Transverse colon (tissue), 4 donors: ENCODE measurements at regions not wholly inside any gene's neighbourhood (a gene's known extent, or its start where the extent isn't known, plus 50 kb on each side); places are given as distances from the start of the nearest gene placed in this dataset.

Source experiments
- DNase-seq: peaks from one replicate; pipeline ENCODE4 v3.0.0-alpha.2; 2019
- H3K27ac ChIP-seq, 4 donors: fragments of 200-600 bp; sonication (generic); 2 replicates each; pipeline ENCODE4 v1.5.1; 2016 to 2018; ENCODE audit warnings: inconsistent platforms in 4 of 4
- H3K27me3 ChIP-seq: fragments of 200-600 bp; sonication (generic); 2 replicates; pipeline ENCODE4 v1.5.1; 2017; ENCODE audit warnings: inconsistent platforms
- H3K36me3 ChIP-seq, 4 donors: fragments of 200-600 bp; sonication (generic); 2 replicates each; pipeline ENCODE4 v1.5.1; 2017 to 2019; ENCODE audit warnings: inconsistent platforms in 4 of 4
- H3K4me1 ChIP-seq, 4 donors: fragments of 200-600 bp; sonication (generic); 2 replicates each; pipeline ENCODE4 v1.5.1; 2017 to 2020; ENCODE audit warnings: inconsistent platforms in 4 of 4
- H3K4me3 ChIP-seq, 4 donors: fragments of 200-600 bp; sonication (generic); 1 replicate in 1 of 4; 2 replicates in 3 of 4; pipeline versions ENCODE4 v1.5.1 to v1.6.1; 2017 to 2019; ENCODE audit warnings: inconsistent platforms in 4 of 4
- H3K9me3 ChIP-seq, 2 donors: fragments of 200-600 bp; sonication (generic); 2 replicates each; pipeline ENCODE4 v1.5.1; 2017 to 2019; ENCODE audit warnings: inconsistent platforms in 2 of 2
- EP300 ChIP-seq: sonication (generic); formaldehyde crosslinking; IDR thresholded peaks from one replicate; pipeline ENCODE4 v1.6.1; 2017; ENCODE audit warnings: antibody characterized with exemption, low read depth
- POLR2A ChIP-seq: fragments of 450-650 bp; IDR thresholded peaks from one replicate; pipeline ENCODE4 v1.6.1; 2016; ENCODE audit warnings: antibody characterized with exemption, mild to moderate bottlenecking, moderate library complexity
- POLR2AphosphoS5 ChIP-seq, 3 donors: sonication (generic); formaldehyde crosslinking; IDR thresholded peaks; one replicate each; pipeline ENCODE4 v1.6.1; 2016; ENCODE audit warnings: antibody characterized with exemption in 3 of 3
- WGBS, 2 donors: methylation state at CpG; one replicate each; pipeline ENCODE4 v1.1.5; 2018; ENCODE audit warnings: low coverage in 1 of 2; 5-methylcytosine and 5-hydroxymethylcytosine counted together
- in situ Hi-C, 4 donors: fragments of 200-750 bp; cut with MboI; loops; one replicate each; pipeline versions ENCODE4 v1.15.0 to v1.15.1; 2017; ENCODE audit warnings: low sequenced_read_pairs in 3 of 4, low pct_ligation_motif_present in 1 of 4, low pct_unique_long_range_greater_than_20kb in 1 of 4
- intact Hi-C: fragments of 100-400 bp; cut with DNase I; formaldehyde crosslinking; loops from one replicate; pipeline ENCODE4 v1.15.1; 2023; ENCODE audit warnings: low total_unique reads
- TF ChIP-seq, protein P1 (sequence below), 5 experiments: fragments of 200-600 bp in 3 of 5; fragments of 450-650 bp in 2 of 5; sonication (generic) in 3 of 5; IDR thresholded peaks; 1 replicate in 2 of 5; 2 replicates in 3 of 5; pipeline ENCODE4 v1.5.1; 2016 to 2017; ENCODE audit warnings: antibody characterized with exemption in 5 of 5, inconsistent platforms in 3 of 5, mild to moderate bottlenecking in 2 of 5, moderate library complexity in 1 of 5

DNA sequence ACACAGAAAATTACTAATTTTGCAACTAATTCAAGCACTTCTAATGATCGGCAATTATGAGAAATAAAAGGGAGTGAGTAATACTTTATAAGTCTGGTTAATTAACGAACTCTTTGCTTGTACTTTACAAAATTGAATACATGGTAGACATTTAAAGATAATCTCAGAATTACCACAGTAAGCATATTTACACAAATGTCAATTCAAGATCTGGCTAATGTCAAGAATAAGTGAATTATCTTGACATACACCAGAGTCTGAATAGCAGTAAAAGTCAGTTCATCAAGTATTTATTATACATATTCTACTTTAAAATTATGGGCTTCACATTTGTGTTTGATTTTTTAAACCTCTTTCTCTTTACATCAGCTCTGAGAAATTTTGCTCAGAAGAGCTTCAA is 643.4 kb downstream of the OLFM4 start:
- no peak for DNase-seq
- H3K27ac ChIP-seq = no peak overlapping the region
- no peak for TF ChIP-seq POLR2A
- no peak for TF ChIP-seq EP300
- no peak for TF ChIP-seq POLR2AphosphoS5 (IDR thresholded peaks at IDR 0.05)
- TF ChIP-seq, protein P1, sequence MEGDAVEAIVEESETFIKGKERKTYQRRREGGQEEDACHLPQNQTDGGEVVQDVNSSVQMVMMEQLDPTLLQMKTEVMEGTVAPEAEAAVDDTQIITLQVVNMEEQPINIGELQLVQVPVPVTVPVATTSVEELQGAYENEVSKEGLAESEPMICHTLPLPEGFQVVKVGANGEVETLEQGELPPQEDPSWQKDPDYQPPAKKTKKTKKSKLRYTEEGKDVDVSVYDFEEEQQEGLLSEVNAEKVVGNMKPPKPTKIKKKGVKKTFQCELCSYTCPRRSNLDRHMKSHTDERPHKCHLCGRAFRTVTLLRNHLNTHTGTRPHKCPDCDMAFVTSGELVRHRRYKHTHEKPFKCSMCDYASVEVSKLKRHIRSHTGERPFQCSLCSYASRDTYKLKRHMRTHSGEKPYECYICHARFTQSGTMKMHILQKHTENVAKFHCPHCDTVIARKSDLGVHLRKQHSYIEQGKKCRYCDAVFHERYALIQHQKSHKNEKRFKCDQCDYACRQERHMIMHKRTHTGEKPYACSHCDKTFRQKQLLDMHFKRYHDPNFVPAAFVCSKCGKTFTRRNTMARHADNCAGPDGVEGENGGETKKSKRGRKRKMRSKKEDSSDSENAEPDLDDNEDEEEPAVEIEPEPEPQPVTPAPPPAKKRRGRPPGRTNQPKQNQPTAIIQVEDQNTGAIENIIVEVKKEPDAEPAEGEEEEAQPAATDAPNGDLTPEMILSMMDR (IDR thresholded peaks at IDR 0.05) = no peak
- in situ Hi-C loops (no loop called here), intact Hi-C loops (no loop called here)
- no peaks in the 10 kb centered on the region for H3K36me3 ChIP-seq
- H3K27me3 ChIP-seq = no peaks in the 10 kb centered on the region
- WGBS, 2 donors = 49 to 50% methylated on average over 2 of the region's 2 CpGs
- no peaks in the 10 kb centered on the region for H3K9me3 ChIP-seq
- no peaks in the 10 kb centered on the region for H3K4me1 ChIP-seq
- H3K4me3 ChIP-seq = no peak overlapping the region

DNA sequence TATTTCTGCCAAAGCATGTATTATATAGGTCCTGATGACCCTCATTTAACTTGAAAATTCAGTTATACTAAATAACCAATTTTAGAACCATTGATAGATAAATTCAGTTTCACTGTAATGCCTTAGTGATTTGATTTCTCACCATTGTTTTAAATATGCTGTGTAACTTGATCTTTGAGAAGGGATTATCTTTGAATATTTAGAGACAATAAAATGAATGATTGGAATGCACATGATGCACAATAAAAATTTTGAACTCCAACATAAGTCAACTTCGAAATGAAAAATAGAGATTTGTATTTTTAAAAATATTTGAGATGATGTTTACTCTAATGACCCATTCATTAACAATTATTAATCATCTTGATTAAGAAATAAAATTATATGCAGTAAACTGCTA is 654.5 kb downstream of the OLFM4 start:
- Histone ChIP-seq H3K27me3 (no peaks in the 10 kb centered on the region), H3K9me3 (peaks cover 0 to 4% of the 10 kb centered on the region in 2 donors), H3K4me1 (no peaks in the 10 kb centered on the region), H3K4me3 (no peak overlapping the region), H3K36me3 (no peaks in the 10 kb centered on the region), H3K27ac (no peak overlapping the region)
- WGBS, 2 donors = 56 to 73% methylated on average over 1 of the region's 1 CpG
- intact Hi-C loops = no loop called here
- no peak for TF ChIP-seq EP300
- no peak for TF ChIP-seq POLR2AphosphoS5 (IDR thresholded peaks at IDR 0.05)
- TF ChIP-seq POLR2A = no peak
- DNase-seq = no peak
- in situ Hi-C loops = no loop called here

DNA sequence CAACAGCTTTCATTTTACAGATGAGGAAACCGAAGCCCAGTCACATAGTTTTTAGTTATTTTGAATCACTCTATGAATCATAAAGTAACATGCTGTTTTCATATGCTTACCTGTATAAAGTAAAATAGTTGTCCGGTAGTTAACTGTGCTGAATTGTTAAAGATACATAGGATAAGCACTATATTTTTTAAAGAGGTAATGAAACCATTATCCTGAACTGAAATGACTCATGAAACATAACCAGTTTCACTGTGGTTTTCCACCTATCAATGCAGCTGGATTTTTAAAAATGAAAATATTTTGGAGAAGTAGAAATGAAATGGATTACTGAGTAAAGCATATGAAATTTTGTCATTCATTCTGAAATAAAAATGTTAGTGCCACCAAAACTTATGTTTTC is 655.0 kb downstream of the OLFM4 start:
- DNase-seq = no peak
- TF ChIP-seq, protein P1 (IDR thresholded peaks at IDR 0.05) = no peak
- TF ChIP-seq POLR2AphosphoS5 (IDR thresholded peaks at IDR 0.05) = no peak
- TF ChIP-seq EP300 = no peak
- TF ChIP-seq POLR2A = no peak
- H3K4me1 ChIP-seq = no peaks in the 10 kb centered on the region
- no peak overlapping the region for H3K27ac ChIP-seq
- no peaks in the 10 kb centered on the region for H3K36me3 ChIP-seq
- in situ Hi-C loops = no loop called here
- no peak overlapping the region for H3K4me3 ChIP-seq
- intact Hi-C loops = no loop called here
- peaks cover 0 to 3% of the 10 kb centered on the region in 2 donors for H3K9me3 ChIP-seq
- WGBS, 2 donors = 78 to 85% methylated on average over 2 of the region's 2 CpGs
- no peaks in the 10 kb centered on the region for H3K27me3 ChIP-seq

DNA sequence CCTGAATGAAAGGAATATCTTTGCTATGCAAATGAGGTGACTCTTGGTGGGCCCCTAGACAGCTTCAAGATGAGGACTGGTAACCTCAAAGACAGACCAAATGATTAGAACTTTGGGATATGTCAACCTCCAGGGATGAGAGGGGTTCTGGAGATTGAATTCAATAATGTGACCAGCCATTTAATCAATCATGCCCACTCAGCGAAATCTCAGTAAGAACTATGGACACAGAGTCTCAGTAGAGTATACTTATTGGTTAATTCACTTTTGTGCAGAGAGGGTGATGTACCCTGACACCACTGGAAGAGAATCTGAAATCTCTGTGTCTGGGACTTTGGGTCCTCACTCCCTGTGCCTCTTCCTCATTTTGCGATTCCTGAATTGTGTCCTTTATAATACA is 662.8 kb downstream of the OLFM4 start:
- no peak overlapping the region for H3K4me3 ChIP-seq
- no peaks in the 10 kb centered on the region for H3K9me3 ChIP-seq
- no peaks in the 10 kb centered on the region for H3K4me1 ChIP-seq
- TF ChIP-seq POLR2AphosphoS5 (IDR thresholded peaks at IDR 0.05) (no peak), POLR2A (no peak), EP300 (no peak)
- TF ChIP-seq, protein P1 (IDR thresholded peaks at IDR 0.05) = no peak
- no peaks in the 10 kb centered on the region for H3K27me3 ChIP-seq
- no peaks in the 10 kb centered on the region for H3K36me3 ChIP-seq
- no peak overlapping the region for H3K27ac ChIP-seq
- intact Hi-C loops (no loop called here), in situ Hi-C loops (no loop called here)
- DNase-seq = no peak
- WGBS, 2 donors = 69 to 80% methylated on average over 2 of the region's 2 CpGs

DNA sequence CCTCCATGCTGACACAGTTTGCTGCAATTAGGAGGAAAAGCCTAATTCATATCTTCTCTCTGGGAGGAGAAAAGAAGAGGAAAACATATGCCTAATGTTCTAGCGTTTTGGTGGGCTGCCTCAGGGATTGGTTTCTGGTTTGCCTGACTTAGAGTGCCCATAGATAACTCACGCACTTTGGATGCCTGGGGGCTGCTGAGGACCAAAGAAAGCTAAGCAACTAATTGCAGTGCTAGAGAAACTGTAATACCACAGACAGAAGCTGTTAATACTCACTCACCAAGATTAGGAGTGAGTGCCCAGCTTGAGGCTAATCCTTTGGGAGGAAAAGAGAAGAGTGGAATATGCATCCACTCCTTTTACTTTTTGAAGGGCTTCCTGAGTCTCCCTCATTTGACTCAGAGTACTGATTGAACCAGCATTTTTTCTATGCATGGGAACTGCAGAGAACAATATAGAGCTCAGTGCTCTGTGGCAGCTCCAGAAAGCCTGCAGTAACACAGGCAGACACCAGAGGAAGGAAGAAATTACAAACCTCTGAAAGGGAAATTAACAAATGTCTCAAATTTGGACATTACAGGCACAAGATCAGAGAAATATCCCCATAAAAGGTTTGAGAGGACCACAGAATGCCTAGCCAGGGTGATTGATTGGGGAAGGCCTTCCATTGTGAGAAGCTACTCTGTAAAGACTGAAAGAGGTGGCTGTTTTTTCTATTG is 666.4 kb downstream of the OLFM4 start:
- no peaks in the 10 kb centered on the region for H3K4me1 ChIP-seq
- H3K27ac ChIP-seq = no peak overlapping the region
- no peaks in the 10 kb centered on the region for H3K27me3 ChIP-seq
- in situ Hi-C loops = no loop called here
- H3K4me3 ChIP-seq = no peak overlapping the region
- H3K36me3 ChIP-seq = no peaks in the 10 kb centered on the region
- WGBS, 2 donors = 62% methylated on average over 2 of the region's 2 CpGs; no CpG with 5 or more reads in 1 of the 2 donors
- intact Hi-C loops = no loop called here
- no peak for DNase-seq
- TF ChIP-seq, protein P1 (IDR thresholded peaks at IDR 0.05) = no peak
- no peak for TF ChIP-seq POLR2A
- TF ChIP-seq POLR2AphosphoS5 (IDR thresholded peaks at IDR 0.05) = no peak
- TF ChIP-seq EP300 = no peak
- no peaks in the 10 kb centered on the region for H3K9me3 ChIP-seq
